H9 (cell line): ENCODE measurements at regions not wholly inside any gene's neighbourhood (a gene's known extent, or its start where the extent isn't known, plus 50 kb on each side); places are given as distances from the start of the nearest gene placed in this dataset.

Experiments
- DNase-seq: peaks from one replicate; pipeline ENCODE4 v3.0.0-alpha.2; 2017
- H2AFZ ChIP-seq: one replicate; pipeline ENCODE4 v1.6.1; 2013; ENCODE audit warnings: mild to moderate bottlenecking, low read length, control low read depth, moderate library complexity
- H2AK5ac ChIP-seq: 2 replicates; pipeline ENCODE4 v1.6.1; 2013; ENCODE audit warnings: low read length, control low read depth, mixed read lengths; ENCODE audit not compliant: insufficient read length
- H2BK120ac ChIP-seq: one replicate; pipeline ENCODE4 v1.6.1; 2013; ENCODE audit warnings: low read depth, mild to moderate bottlenecking, low read length, control low read depth, inconsistent platforms; ENCODE audit not compliant: poor library complexity, severe bottlenecking
- H2BK12ac ChIP-seq: 2 replicates; pipeline ENCODE4 v1.6.1; 2013; ENCODE audit warnings: low read length, control low read depth, mixed read lengths, low read depth; ENCODE audit not compliant: insufficient read length
- H2BK15ac ChIP-seq: 2 replicates; pipeline ENCODE4 v1.6.1; 2013; ENCODE audit warnings: low read depth, low read length, control low read depth
- H2BK20ac ChIP-seq: one replicate; pipeline ENCODE4 v1.6.1; 2013; ENCODE audit warnings: low read depth, mild to moderate bottlenecking, low read length, control low read depth, inconsistent platforms; ENCODE audit not compliant: poor library complexity, severe bottlenecking
- H2BK5ac ChIP-seq: 2 replicates; pipeline ENCODE4 v1.6.1; 2013; ENCODE audit warnings: low read length, control low read depth, mixed read lengths; ENCODE audit not compliant: insufficient read length
- H3K14ac ChIP-seq: 2 replicates; pipeline ENCODE4 v1.6.1; 2013; ENCODE audit warnings: low read length, control low read depth; ENCODE audit not compliant: insufficient read depth
- H3K18ac ChIP-seq: 2 replicates; pipeline ENCODE4 v1.6.1; 2013; ENCODE audit warnings: low read depth, mild to moderate bottlenecking, mixed read lengths, low read length, control low read depth; ENCODE audit not compliant: insufficient read length
- H3K23ac ChIP-seq: 2 replicates; pipeline ENCODE4 v1.6.1; 2013; ENCODE audit warnings: low read length, control low read depth, mixed read lengths, low read depth; ENCODE audit not compliant: insufficient read length
- H3K23me2 ChIP-seq: 2 replicates; pipeline ENCODE4 v1.6.1; 2013; ENCODE audit warnings: low read depth, mild to moderate bottlenecking, mixed read lengths, low read length, control low read depth; ENCODE audit not compliant: insufficient read length, poor library complexity, severe bottlenecking
- H3K27ac ChIP-seq: 2 replicates; pipeline ENCODE4 v1.5.1; 2013; ENCODE audit warnings: low read length, control low read depth, mixed read lengths, low read depth; ENCODE audit not compliant: insufficient read length
- H3K27me3 ChIP-seq: 2 replicates; pipeline ENCODE4 v1.6.1; 2013; ENCODE audit warnings: low read length, control low read depth, inconsistent platforms; ENCODE audit not compliant: insufficient read depth
- H3K4ac ChIP-seq: 2 replicates; pipeline ENCODE4 v1.6.1; 2013; ENCODE audit warnings: low read depth, mild to moderate bottlenecking, control low read depth, inconsistent platforms, low read length, moderate library complexity
- H3K4me1 ChIP-seq: 2 replicates; pipeline ENCODE4 v1.6.1; 2013; ENCODE audit warnings: low read length, control low read depth, inconsistent platforms; ENCODE audit not compliant: insufficient read depth
- H3K4me2 ChIP-seq: 2 replicates; pipeline ENCODE4 v1.6.1; 2013; ENCODE audit warnings: low read length, control low read depth, mixed read lengths; ENCODE audit not compliant: insufficient read length, insufficient read depth
- H3K56ac ChIP-seq: 2 replicates; pipeline ENCODE4 v1.6.1; 2013; ENCODE audit warnings: low read depth, mild to moderate bottlenecking, mixed read lengths, low read length, control low read depth; ENCODE audit not compliant: insufficient read length
- H3K79me1 ChIP-seq: 2 replicates; pipeline ENCODE4 v1.6.1; 2013; ENCODE audit warnings: low read depth, mild to moderate bottlenecking, moderate library complexity, low read length, control low read depth, inconsistent platforms; ENCODE audit not compliant: insufficient read depth, poor library complexity, severe bottlenecking
- H3K79me2 ChIP-seq: 2 replicates; pipeline ENCODE4 v1.6.1; 2013; ENCODE audit warnings: low read length, control low read depth, inconsistent platforms; ENCODE audit not compliant: insufficient read depth
- H3K9ac ChIP-seq: 2 replicates; pipeline ENCODE4 v1.6.1; 2013; ENCODE audit warnings: low read length, control low read depth, mixed read lengths; ENCODE audit not compliant: insufficient read length; ENCODE audit errors: extremely low read depth
- H3K9me3 ChIP-seq: one replicate; pipeline ENCODE4 v1.6.1; 2013; ENCODE audit warnings: low read depth, low read length, inconsistent platforms; ENCODE audit not compliant: control insufficient read depth
- H3T11ph ChIP-seq: one replicate; pipeline ENCODE4 v1.6.1; 2013; ENCODE audit warnings: mild to moderate bottlenecking, low read length, control low read depth, inconsistent platforms
- H4K20me1 ChIP-seq: one replicate; pipeline ENCODE4 v1.6.1; 2013; ENCODE audit not compliant: control insufficient read depth, insufficient read length, insufficient read depth
- H4K5ac ChIP-seq: 2 replicates; pipeline ENCODE4 v1.6.1; 2013; ENCODE audit warnings: low read depth, mild to moderate bottlenecking, mixed read lengths, low read length, control low read depth; ENCODE audit not compliant: insufficient read length
- H4K8ac ChIP-seq: replicated peaks from 2 replicates; pipeline ENCODE4 v1.6.1; 2013; ENCODE audit warnings: low read length, control low read depth, mixed read lengths, low read depth; ENCODE audit not compliant: insufficient read length
- H4K91ac ChIP-seq: 2 replicates; pipeline ENCODE4 v1.6.1; 2013; ENCODE audit warnings: low read depth, mild to moderate bottlenecking, moderate library complexity, mixed read lengths, low read length, control low read depth; ENCODE audit not compliant: insufficient read length
- H3K27ac Mint-ChIP-seq, 3 experiments: 2 replicates in 2 of 3; 3 replicates in 1 of 3; pipeline ENCODE4 v1.8.0; 2020 to 2021; ENCODE audit warnings: mixed read lengths in 3 of 3, mild to moderate bottlenecking in 1 of 3, moderate library complexity in 1 of 3
- H3K27me3 Mint-ChIP-seq: 2 replicates; pipeline ENCODE4 v1.8.0; 2021; ENCODE audit warnings: low read depth, mild to moderate bottlenecking, moderate library complexity, mixed read lengths
- H3K36me3 Mint-ChIP-seq, 3 experiments: 2 replicates in 2 of 3; 3 replicates in 1 of 3; pipeline ENCODE4 v1.8.0; 2020 to 2021; ENCODE audit warnings: low read depth in 3 of 3, mixed read lengths in 3 of 3; ENCODE audit not compliant: insufficient read depth in 1 of 3
- H3K4me1 Mint-ChIP-seq, 2 experiments: 2 replicates each; pipeline ENCODE4 v1.8.0; 2020; ENCODE audit warnings: mixed read lengths in 2 of 2
- H3K4me3 Mint-ChIP-seq, 2 experiments: 2 replicates in 1 of 2; 3 replicates in 1 of 2; pipeline ENCODE4 v1.8.0; 2020 to 2021; ENCODE audit warnings: mild to moderate bottlenecking in 2 of 2, mixed read lengths in 2 of 2, moderate library complexity in 1 of 2
- H3K9me3 Mint-ChIP-seq, 2 experiments: 2 replicates in 1 of 2; 3 replicates in 1 of 2; pipeline ENCODE4 v1.8.0; 2020; ENCODE audit warnings: mild to moderate bottlenecking in 2 of 2, mixed read lengths in 2 of 2, moderate library complexity in 1 of 2
- WGBS: extraction: QIAGEN DNeasy Blood & Tissue Kit; methylation state at CpG from one replicate; pipeline ENCODE4 v1.1.7; 2013; ENCODE audit warnings: missing lambda C conversion rate, low lambda C conversion rate, mixed read lengths; ENCODE audit not compliant: insufficient read length; ENCODE audit errors: extremely low coverage; 5-methylcytosine and 5-hydroxymethylcytosine counted together
- TF ChIP-seq, protein P1 (sequence below): fragments of 200-600 bp; sonication (generic); conservative IDR thresholded peaks from 3 replicates; pipeline ENCODE4 v1.8.0; 2021; ENCODE audit warnings: antibody characterized with exemption, mild to moderate bottlenecking

GRCh38 chr10:129168660-129169059 is 298.4 kb upstream of the MGMT start:
- Histone ChIP-seq H2BK12ac (no peak overlapping the region), H3K14ac (0 out of 2 replicates have a peak overlapping the region, but pooled peaks have one; percentile 63), H4K5ac (no peak overlapping the region), H3K27ac (no peak overlapping the region), H4K20me1 (no peaks in the 10 kb centered on the region), H3K79me2 (no peaks in the 10 kb centered on the region), H2BK5ac (no peak overlapping the region), H3K9ac (no peak overlapping the region), H3K79me1 (no peaks in the 10 kb centered on the region), H3T11ph (no peak overlapping the region), H4K8ac (no peak overlapping the region), H3K23me2 (no peaks in the 10 kb centered on the region), H3K9me3 (no peaks in the 10 kb centered on the region), H3K4ac (no peak overlapping the region), H2BK15ac (no peak overlapping the region), H3K4me1 (no peaks in the 10 kb centered on the region), H2AFZ (no peak overlapping the region), H3K4me2 (no peak overlapping the region), H3K27me3 (no peaks in the 10 kb centered on the region; the same call in 1 of the 2 replicates), H2BK20ac (no peak overlapping the region), H4K91ac (no peak overlapping the region), H2AK5ac (no peak overlapping the region), H3K23ac (no peak overlapping the region), H3K56ac (no peak overlapping the region), H3K18ac (no peak overlapping the region), H2BK120ac (no peak overlapping the region)
- DNase-seq = no peak
- Mint-ChIP-seq H3K36me3 (no peaks in the 10 kb centered on the region; a peak in 2 of 7 replicates), H3K27ac (0 out of 7 replicates have a peak overlapping the region, but pooled peaks of 1 of the 3 experiments have one; percentile 24), H3K4me3 (no peak overlapping the region), H3K9me3 (no peaks in the 10 kb centered on the region), H3K27me3 (no peaks in the 10 kb centered on the region), H3K4me1 (peaks cover 0 to 3% of the 10 kb centered on the region in 2 experiments; a peak in 1 of 4 replicates)
- no CpG with 5 or more reads among the region's 4 CpGs for WGBS
- TF ChIP-seq, protein P1, sequence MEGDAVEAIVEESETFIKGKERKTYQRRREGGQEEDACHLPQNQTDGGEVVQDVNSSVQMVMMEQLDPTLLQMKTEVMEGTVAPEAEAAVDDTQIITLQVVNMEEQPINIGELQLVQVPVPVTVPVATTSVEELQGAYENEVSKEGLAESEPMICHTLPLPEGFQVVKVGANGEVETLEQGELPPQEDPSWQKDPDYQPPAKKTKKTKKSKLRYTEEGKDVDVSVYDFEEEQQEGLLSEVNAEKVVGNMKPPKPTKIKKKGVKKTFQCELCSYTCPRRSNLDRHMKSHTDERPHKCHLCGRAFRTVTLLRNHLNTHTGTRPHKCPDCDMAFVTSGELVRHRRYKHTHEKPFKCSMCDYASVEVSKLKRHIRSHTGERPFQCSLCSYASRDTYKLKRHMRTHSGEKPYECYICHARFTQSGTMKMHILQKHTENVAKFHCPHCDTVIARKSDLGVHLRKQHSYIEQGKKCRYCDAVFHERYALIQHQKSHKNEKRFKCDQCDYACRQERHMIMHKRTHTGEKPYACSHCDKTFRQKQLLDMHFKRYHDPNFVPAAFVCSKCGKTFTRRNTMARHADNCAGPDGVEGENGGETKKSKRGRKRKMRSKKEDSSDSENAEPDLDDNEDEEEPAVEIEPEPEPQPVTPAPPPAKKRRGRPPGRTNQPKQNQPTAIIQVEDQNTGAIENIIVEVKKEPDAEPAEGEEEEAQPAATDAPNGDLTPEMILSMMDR = no peak
